Esophagus (tissue), 2 donors: ENCODE measurements at regions not wholly inside any gene's neighbourhood (a gene's known extent, or its start where the extent isn't known, plus 50 kb on each side); places are given as distances from the start of the nearest gene placed in this dataset.

Experiments used
- H3K27ac ChIP-seq, 2 donors: one replicate each; pipeline ENCODE4 v1.5.1; 2013; ENCODE audit warnings: low read depth in 2 of 2, mild to moderate bottlenecking in 2 of 2, inconsistent platforms in 1 of 2, low read length in 1 of 2, moderate library complexity in 1 of 2
- H3K27me3 ChIP-seq, 2 donors: one replicate each; pipeline ENCODE4 v1.6.1; 2013; ENCODE audit warnings: low read length in 2 of 2, control low read depth in 1 of 2, mild to moderate bottlenecking in 1 of 2; ENCODE audit not compliant: insufficient read depth in 2 of 2, control insufficient read depth in 1 of 2
- H3K36me3 ChIP-seq, 2 donors: one replicate each; pipeline ENCODE4 v1.6.1; 2013; ENCODE audit warnings: low read length in 1 of 2; ENCODE audit not compliant: control insufficient read depth in 2 of 2, insufficient read depth in 2 of 2
- H3K4me1 ChIP-seq, 2 donors: one replicate each; pipeline ENCODE4 v1.6.1; 2013; ENCODE audit warnings: low read length in 1 of 2; ENCODE audit not compliant: control insufficient read depth in 2 of 2, insufficient read depth in 2 of 2
- H3K4me3 ChIP-seq, 2 donors: one replicate each; pipeline ENCODE4 v1.5.1; 2013; ENCODE audit warnings: low read length in 2 of 2, mild to moderate bottlenecking in 2 of 2, low read depth in 1 of 2, moderate library complexity in 1 of 2
- H3K9me3 ChIP-seq, 2 donors: one replicate each; pipeline ENCODE4 v1.6.1; 2013; ENCODE audit warnings: mild to moderate bottlenecking in 2 of 2, low read depth in 1 of 2, low read length in 1 of 2, moderate library complexity in 1 of 2; ENCODE audit not compliant: control insufficient read depth in 2 of 2, insufficient read depth in 1 of 2
- WGBS, 2 donors: extraction: QIAGEN DNeasy Blood & Tissue Kit; methylation state at CpG; one replicate each; pipeline ENCODE4 v1.1.7; 2013; 5-methylcytosine and 5-hydroxymethylcytosine counted together
- donor health status: healthy with polysubstance abuse.
- donor health status: Bipolar disorder and iron deficiency.

- H3K27ac ChIP-seq = no peak overlapping the region
- H3K4me1 ChIP-seq = no peaks in the 10 kb centered on the region
- no peaks in the 10 kb centered on the region for H3K9me3 ChIP-seq
- no peaks in the 10 kb centered on the region for H3K36me3 ChIP-seq
- H3K4me3 ChIP-seq = no peak overlapping the region
- no peaks in the 10 kb centered on the region for H3K27me3 ChIP-seq
- 54 to 66% methylated on average over 4 of the region's 4 CpGs for WGBS, 2 donors
Observed at GRCh38 chr10:60518745-60519144, 129.1 kb upstream of the ANK3 start.

GRCh38 chr10:60517805-60518204 lies 128.1 kb upstream of the ANK3 start:
- H3K27me3 ChIP-seq = no peaks in the 10 kb centered on the region
- H3K4me1 ChIP-seq = no peaks in the 10 kb centered on the region
- no peak overlapping the region for H3K4me3 ChIP-seq
- no peaks in the 10 kb centered on the region for H3K36me3 ChIP-seq
- H3K27ac ChIP-seq = no peak overlapping the region
- 63 to 78% methylated on average over 3 of the region's 3 CpGs for WGBS, 2 donors
- H3K9me3 ChIP-seq = no peaks in the 10 kb centered on the region

GRCh38 chr10:60513281-60513680 lies 123.6 kb upstream of the ANK3 start:
- H3K27ac ChIP-seq = no peak overlapping the region
- H3K4me3 ChIP-seq = no peak overlapping the region
- H3K4me1 ChIP-seq = no peaks in the 10 kb centered on the region
- no peaks in the 10 kb centered on the region for H3K27me3 ChIP-seq
- no peaks in the 10 kb centered on the region for H3K36me3 ChIP-seq
- no peaks in the 10 kb centered on the region for H3K9me3 ChIP-seq

GRCh38 chr10:60511477-60512229 lies 122.0 kb upstream of the ANK3 start:
- Histone ChIP-seq H3K4me3 (no peak overlapping the region), H3K9me3 (no peaks in the 10 kb centered on the region), H3K4me1 (no peaks in the 10 kb centered on the region), H3K36me3 (no peaks in the 10 kb centered on the region), H3K27me3 (no peaks in the 10 kb centered on the region), H3K27ac (no peak overlapping the region)
- 79 to 84% methylated on average over 2 of the region's 2 CpGs for WGBS, 2 donors

GRCh38 chr10:60508831-60509230 lies 119.2 kb upstream of the ANK3 start:
- H3K4me1 ChIP-seq = no peaks in the 10 kb centered on the region

GRCh38 chr10:60508037-60508436 lies 118.4 kb upstream of the ANK3 start:
- WGBS, 2 donors = 86 to 94% methylated on average over 3 of the region's 3 CpGs
- Histone ChIP-seq H3K4me3 (no peak overlapping the region), H3K36me3 (no peaks in the 10 kb centered on the region), H3K4me1 (no peaks in the 10 kb centered on the region), H3K27me3 (no peaks in the 10 kb centered on the region), H3K9me3 (no peaks in the 10 kb centered on the region), H3K27ac (no peak overlapping the region)

More at GRCh38 chr10:60508831-60509230, 119.2 kb upstream of the ANK3 start:
- Histone ChIP-seq H3K27ac (no peak overlapping the region), H3K27me3 (no peaks in the 10 kb centered on the region), H3K4me3 (no peak overlapping the region), H3K9me3 (no peaks in the 10 kb centered on the region), H3K36me3 (no peaks in the 10 kb centered on the region)
- 59 to 76% methylated on average over 2 of the region's 2 CpGs for WGBS, 2 donors

- Histone ChIP-seq H3K27ac (no peak overlapping the region), H3K4me3 (no peak overlapping the region), H3K9me3 (no peaks in the 10 kb centered on the region), H3K4me1 (no peaks in the 10 kb centered on the region), H3K36me3 (no peaks in the 10 kb centered on the region), H3K27me3 (no peaks in the 10 kb centered on the region)
- 93 to 94% methylated on average over 4 of the region's 4 CpGs for WGBS, 2 donors
Observed at GRCh38 chr10:60502621-60503020, 112.9 kb upstream of the ANK3 start.

GRCh38 chr10:60498985-60499384 lies 109.3 kb upstream of the ANK3 start:
- no peak overlapping the region for H3K27ac ChIP-seq
- 78 to 82% methylated on average over 3 of the region's 3 CpGs for WGBS, 2 donors
- H3K27me3 ChIP-seq = no peaks in the 10 kb centered on the region
- no peaks in the 10 kb centered on the region for H3K9me3 ChIP-seq
- H3K4me1 ChIP-seq = no peaks in the 10 kb centered on the region
- no peak overlapping the region for H3K4me3 ChIP-seq
- no peaks in the 10 kb centered on the region for H3K36me3 ChIP-seq

- Histone ChIP-seq H3K4me3 (no peak overlapping the region), H3K9me3 (no peaks in the 10 kb centered on the region), H3K36me3 (no peaks in the 10 kb centered on the region), H3K27ac (no peak overlapping the region), H3K27me3 (no peaks in the 10 kb centered on the region), H3K4me1 (no peaks in the 10 kb centered on the region)
- WGBS, 2 donors = 44 to 49% methylated on average over 1 of the region's 1 CpG
Observed at GRCh38 chr10:60497364-60497763, 107.7 kb upstream of the ANK3 start.

GRCh38 chr10:60496181-60496580 lies 106.5 kb upstream of the ANK3 start:
- H3K4me1 ChIP-seq = no peaks in the 10 kb centered on the region
- no peak overlapping the region for H3K4me3 ChIP-seq
- H3K9me3 ChIP-seq = no peaks in the 10 kb centered on the region
- no peaks in the 10 kb centered on the region for H3K36me3 ChIP-seq
- WGBS, 2 donors = 70 to 84% methylated on average over 2 of the region's 2 CpGs
- H3K27ac ChIP-seq = no peak overlapping the region
- no peaks in the 10 kb centered on the region for H3K27me3 ChIP-seq
